HK-2 (cell line): ENCODE measurements at regions not wholly inside any gene's neighbourhood (a gene's known extent, or its start where the extent isn't known, plus 50 kb on each side); places are given as distances from the start of the nearest gene placed in this dataset.

Experiments used
- DNase-seq: peaks from one replicate; pipeline ENCODE4 v3.0.0-alpha.2; 2018; ENCODE audit not compliant: unreplicated experiment

DNA sequence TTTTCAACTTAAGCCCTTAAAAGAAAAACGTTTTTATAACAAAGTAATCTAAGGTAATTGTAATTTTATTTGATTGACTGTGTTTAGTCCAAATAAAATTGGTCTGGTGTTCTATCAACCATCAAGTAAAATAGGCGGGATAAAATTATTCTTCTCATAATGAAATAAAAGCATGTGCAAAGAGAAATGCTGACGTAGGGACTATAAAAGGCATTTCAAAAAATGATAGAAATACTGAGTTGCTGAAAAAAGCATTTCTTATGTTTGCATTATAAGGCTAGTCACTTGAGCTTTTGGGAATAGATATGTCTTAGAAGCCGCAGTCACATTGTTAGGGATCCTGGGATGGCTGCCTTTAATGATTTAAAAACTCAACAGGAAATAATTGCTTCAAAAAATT lies 608.0 kb upstream of the JAG1 start:
- no peak for DNase-seq

DNA sequence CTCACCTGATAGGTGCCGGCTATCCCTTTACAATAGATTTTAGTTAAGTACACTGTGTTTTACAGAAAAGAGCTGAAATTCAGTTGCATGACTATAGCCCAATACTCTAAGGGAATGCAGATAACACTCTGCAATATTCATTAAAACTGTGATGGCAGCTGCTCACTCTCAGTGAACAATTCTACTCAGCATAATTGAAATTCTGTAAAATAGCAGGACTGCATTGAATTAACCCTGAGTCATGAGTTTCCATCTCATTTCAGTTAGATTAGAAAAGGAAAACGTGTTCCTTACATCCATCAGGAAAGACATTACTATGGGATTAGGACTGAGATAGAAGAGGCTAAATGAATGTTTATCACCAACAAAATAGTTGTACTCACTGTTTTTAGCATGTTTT lies 613.3 kb upstream of the JAG1 start:
- no peak for DNase-seq

DNA sequence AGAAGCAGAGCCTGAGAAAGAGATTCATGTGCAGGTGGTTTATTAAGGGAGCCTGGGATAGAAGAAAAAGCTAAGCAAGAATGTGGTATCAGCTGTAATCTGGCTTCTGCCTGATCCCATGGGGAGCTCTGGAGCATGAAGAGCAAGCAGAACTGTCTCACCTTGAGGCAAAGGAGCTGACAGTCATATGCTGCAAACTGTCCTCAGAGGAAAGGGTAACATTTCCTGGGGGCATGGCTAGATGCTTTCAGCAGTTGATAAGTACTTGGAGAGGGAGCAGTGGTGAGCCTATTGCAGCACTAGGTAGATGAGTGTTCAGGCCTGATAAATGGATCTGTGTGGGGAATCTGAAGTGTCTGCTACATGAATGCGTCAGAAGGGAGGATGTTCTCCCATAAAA lies 621.5 kb upstream of the BTBD3 start:
- no peak for DNase-seq

DNA sequence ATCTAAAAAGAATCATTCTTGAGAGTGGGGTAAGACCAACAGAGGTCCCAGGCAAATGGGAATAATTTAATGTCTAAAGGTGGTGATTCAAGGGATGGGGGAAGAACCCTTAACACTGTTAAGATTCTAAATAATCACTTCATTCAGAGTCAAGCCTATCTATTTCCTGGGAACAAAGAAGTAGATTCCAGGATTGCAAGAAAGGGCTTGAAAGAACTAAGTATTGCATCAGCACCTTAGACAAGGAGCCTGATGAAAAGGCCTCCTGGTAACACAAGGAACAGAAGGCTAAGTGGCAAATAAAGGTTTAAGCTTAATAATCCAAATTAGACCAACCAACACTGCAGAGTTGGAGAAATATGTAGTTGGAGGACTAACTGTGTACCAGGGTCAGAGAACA lies 620.7 kb upstream of the BTBD3 start:
- DNase-seq = no peak

DNA sequence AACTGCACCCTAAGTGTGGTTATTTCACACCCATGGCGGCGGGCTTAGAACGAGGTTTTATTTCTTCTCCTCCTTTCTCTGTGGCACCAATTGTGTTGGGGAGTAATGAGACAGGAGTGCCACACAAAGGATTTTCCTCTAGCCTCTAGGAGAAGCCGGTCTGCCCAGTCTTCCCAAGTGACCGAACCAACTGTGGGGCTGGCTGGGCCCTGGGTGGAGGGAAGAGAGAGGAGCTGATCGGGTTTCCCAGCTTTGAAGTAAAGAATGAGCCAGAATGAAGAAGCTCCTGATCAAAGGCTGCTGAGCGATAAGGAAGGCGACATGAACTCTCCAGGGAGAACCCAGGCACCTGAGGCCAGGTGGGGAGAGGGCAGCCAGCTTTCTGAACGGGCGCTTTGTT lies 616.0 kb upstream of the BTBD3 start:
- no peak for DNase-seq

DNA sequence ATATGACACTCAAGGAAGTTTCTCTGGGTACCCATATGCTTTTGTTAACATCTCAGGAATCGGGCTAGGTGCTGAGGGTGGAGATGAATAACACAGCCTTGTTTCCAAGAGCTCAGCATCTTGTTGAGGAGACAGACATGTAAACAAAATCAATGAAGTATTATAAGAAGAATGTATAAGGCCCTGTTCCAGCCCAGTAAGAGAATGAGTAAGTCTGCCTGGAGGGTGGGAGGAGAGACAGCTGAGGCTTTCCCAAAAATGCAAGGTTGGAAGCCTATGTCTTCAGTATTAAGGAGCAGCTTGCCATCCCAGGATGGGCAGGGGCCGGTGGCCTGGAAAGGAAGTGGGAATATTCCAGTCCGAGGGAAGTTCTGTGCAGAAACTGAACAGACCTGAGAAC lies 615.3 kb upstream of the BTBD3 start:
- no peak for DNase-seq

DNA sequence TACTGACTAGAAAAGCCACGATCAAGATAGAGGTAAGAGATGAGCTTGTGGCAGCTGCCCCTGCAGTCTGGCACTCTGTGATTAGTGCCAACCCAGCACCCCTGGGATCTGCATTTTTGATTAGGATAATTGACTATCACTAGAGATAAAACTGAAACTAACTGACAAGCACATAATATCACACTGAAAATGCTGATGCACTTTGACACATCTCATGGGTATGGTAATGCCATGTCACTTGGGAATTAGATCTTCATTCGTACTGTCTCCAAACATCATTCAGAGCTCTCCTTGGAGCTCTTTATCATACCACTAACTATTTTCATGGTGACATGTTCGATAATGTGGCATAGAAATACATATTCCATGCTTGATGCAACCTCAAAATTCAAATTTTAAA lies 612.9 kb upstream of the BTBD3 start:
- no peak for DNase-seq

DNA sequence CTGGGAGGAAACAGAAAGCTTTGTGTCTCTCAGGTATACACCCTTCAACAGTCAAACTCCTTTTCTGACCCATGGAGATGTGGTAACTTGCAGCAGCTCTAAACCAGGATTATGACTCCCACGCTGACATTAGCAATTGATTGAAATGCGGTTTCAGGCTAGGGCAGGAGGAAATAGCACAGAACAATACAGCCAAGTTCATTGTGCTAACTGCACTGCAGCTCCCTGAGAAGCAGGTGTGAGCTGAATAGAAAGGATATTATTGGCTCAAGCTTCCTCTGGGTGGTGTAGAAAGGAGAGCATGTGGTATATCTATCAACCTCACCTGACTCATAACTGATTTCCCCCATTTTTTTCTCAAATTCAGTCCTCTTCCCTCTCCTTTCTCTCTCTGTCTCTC lies 612.3 kb upstream of the BTBD3 start:
- DNase-seq = no peak

DNA sequence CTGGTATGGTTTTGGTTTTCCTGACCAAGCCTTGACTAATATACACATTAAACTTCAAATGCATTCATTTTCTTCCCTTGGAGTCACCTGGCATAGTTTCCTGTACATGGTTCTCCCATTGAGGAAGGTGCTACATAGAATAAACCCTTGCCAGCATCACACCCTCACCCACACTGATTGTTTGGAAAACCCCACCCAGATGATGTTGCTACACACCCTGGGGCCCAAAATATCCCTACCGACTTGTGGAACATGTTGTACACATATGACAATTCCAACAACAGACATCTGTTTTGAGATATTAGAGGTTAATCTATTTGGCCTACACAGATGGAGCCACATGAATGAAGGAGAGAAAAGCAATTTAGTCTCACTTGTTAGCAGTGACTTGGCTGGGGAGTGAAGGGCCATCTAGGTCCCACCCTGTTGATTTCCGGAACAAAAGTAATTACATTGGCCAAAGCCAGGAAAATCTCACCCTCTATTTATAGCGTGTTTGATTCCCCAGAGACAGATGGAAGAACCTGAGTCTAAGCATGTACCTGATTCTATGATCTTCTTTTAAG lies 606.0 kb upstream of the BTBD3 start:
- DNase-seq = no peak

DNA sequence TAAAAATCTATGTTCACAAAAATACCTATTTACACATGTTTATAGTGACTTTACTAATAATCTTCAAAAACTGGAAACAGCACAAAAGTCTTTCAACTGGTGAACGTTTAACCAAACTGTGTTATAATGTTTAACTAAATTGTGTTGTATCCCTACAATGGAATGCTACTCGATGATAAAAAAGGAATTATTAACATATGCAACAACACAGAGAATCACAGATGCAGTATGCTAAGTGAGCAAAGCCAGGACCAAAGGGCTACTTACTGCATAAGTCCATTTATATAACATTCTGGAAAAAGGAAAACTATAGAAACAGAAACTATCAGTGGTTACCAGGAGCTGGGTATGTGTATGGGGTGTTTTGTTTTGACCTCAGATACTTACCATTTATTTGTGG lies 602.2 kb upstream of the BTBD3 start:
- no peak for DNase-seq

DNA sequence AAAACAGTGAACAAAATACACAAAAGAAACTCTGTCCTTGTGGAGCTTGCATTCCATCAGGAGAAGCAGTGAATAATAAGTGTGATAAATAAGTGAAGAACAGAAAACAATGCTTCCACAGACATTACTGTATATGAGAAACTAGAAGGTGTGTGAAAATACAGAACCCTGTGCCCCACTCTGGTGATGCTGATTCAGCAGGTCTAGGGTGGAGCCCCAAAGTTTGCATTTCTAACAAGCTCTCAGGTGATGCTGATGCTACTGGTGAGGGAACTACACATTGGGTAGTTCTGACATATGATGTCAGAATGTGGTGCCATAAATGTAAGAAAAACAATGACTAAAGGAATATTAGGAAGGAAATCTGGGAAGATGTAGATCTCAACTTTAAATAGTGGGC lies 601.4 kb upstream of the BTBD3 start:
- DNase-seq = no peak

DNA sequence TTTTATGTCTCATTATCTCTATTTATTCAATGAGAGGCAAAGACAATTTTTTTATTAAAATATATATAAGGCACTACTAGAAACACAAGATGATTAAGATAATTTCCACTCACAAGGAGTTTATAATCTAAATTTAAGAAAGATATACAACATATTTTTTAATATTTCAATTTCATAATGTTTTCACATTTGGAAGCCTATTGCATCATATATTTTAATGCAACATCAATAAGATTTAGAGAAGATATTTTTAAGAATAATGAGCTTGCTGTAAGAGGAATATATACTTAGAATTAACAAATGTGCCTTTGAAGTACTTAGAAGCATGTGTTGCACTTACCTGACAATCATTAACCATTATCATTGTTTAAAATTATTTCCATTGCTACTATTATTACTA lies 597.7 kb upstream of the BTBD3 start:
- no peak for DNase-seq

DNA sequence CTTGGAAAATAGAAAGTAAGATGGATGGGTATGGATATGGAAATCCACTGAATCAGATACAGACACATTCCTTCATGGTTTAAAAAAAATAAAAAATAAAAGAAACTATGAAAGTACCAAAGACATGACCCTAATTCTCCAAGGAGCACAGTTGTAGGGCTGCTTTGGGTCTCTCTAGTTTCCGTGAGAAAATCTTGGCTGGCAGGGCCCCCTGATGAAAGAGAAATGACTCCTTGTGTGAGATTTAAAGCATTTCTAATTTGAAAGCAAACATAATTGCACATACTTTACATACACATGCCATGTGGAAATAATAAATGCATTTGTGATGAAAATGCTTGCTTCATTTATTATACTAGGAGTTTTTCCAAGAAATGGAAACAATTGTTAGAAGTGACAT lies 593.9 kb upstream of the BTBD3 start:
- no peak for DNase-seq

DNA sequence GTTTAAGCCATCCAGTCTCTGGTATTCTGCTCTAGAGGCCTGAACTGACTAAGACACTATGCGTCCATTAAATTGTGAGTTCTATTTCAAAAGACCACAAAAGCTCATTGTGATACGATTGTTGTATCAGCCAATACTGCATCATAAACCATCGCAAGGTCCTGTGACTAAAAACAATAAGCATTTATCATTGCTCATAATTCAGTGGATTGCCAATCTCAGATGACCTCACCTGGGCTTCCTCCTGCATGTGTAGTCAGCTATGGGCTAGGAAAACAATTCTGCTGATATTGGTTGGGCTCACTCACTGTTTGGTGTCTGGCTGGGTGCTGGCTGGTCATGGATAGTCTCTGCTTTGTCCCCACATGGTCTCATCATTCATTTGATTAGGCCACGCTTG lies 592.7 kb upstream of the BTBD3 start:
- DNase-seq = no peak

DNA sequence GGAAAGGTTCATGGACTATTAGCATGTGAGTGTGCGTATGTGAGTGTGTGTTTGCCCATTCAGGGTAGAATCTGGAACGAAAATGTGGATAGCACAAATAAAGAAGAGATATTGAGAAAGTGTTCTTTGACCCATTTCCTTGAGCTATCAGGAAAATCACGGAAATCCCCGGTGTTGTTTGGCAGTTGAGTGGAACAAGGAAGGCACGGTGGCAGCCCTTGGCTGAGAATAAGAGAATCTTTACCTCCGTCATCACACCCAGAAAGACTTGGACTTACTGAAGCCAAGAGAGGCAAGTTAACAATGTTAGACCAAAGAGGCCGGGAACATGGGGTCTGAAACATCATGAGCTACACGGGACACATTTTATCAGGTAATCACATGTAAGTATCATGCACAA lies 588.9 kb upstream of the BTBD3 start:
- DNase-seq = no peak

DNA sequence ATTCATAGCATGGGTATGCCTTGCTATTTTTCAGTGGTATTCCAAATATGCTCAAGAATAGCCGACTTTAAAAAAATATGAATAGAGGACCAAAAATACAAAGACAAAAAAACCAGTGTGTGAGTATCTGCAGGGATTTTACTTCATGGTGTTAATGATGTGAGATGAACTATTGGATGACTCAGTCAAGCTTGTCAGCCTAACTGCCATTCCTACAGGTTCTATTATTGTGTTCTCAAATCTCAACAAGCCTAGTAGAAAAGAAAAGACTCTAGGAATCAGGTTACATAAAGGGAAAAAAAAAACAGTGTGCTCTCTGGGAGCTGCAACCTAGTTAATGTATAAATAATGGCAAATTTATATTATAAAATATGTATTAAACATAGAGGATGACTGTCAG lies 588.4 kb upstream of the BTBD3 start:
- DNase-seq = no peak

DNA sequence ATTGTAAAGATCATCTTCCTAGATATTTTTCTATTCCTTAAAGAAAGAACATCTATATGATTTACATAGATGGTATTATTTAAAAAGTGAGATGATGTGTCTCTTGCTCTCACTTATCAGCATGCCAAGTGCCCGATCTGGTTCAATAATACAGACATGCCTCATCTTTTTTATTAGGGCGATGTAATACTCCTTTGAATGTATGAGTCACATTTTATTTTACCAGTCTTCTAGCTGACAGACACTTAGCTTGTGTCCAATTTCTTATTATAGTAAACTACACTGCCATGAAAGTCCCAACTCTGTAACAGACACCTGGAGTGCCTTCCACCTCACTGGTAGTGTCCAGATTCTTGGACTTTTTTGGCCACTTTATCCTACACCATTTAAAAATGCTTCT lies 586.6 kb upstream of the BTBD3 start:
- no peak for DNase-seq

DNA sequence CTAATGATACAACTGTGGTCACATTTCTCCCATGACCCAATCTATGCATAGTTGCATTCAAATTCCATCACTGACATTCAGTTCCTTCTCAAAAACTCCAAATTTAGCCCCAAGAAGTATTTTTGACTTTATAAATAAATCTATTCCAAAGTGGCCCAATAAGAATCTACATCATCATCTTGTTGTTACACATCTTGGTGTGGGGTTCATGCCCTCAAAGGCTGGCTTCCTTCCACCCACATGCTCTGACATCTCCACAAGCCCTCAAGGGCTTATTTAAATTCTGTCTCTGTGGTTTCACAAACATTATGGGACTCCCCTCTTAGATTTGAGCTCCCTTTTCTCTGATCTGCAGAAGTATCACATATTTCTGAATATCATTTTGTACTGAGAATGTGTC lies 585.3 kb upstream of the BTBD3 start:
- no peak for DNase-seq

DNA sequence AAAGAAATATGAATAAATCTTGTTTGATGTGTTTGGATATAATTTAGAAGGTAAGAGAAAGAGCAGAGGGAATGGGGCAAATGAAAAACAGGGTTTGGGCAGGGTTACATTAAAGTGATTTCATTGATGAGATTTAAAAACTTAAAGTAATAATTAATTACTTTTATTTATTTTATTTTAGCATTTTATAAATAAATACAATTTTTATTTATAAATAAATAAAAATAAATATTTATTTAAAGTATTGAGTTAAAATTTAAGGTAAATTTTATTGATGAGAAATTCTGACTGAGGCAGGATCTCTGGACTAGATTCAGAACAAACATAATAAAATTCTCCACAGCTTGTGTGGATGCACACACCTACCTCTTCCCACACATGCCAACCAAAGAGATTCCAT lies 584.1 kb upstream of the BTBD3 start:
- DNase-seq = no peak

DNA sequence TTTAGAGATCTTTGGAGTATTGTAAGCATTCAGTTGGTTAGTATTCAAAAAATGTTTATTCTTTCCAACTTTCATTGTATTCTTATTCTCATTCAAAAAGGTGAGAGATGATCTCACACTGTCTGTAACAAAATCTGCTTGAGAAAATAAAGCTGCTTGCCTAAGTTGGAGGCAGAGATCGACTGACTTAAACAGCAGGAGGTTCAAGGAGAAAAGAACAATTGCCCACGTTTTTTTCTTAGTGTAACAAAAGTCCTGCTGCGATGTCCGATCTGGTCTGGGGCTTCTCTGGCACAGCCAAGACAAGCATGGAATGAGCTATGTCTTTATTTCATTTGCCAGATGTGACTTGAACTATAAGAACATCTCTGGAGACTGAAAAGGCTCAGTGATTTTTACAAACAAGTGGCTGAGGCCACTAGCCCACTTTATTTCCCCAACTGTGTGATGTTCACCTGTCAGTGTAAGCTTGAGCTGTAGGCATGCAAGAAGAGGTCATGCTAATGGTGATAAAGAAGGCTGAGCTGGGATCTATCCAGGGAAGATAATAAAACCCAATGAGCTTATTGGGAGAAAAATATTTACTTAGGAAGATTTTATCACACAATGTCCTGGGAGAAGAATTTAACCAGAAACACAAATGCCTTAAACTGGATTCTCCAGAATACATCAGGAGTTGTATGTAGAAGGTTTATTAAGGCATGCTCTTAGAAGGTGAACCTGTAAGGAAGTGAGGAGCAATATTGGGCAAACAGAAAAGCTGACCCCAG lies 580.1 kb upstream of the BTBD3 start:
- no peak for DNase-seq

DNA sequence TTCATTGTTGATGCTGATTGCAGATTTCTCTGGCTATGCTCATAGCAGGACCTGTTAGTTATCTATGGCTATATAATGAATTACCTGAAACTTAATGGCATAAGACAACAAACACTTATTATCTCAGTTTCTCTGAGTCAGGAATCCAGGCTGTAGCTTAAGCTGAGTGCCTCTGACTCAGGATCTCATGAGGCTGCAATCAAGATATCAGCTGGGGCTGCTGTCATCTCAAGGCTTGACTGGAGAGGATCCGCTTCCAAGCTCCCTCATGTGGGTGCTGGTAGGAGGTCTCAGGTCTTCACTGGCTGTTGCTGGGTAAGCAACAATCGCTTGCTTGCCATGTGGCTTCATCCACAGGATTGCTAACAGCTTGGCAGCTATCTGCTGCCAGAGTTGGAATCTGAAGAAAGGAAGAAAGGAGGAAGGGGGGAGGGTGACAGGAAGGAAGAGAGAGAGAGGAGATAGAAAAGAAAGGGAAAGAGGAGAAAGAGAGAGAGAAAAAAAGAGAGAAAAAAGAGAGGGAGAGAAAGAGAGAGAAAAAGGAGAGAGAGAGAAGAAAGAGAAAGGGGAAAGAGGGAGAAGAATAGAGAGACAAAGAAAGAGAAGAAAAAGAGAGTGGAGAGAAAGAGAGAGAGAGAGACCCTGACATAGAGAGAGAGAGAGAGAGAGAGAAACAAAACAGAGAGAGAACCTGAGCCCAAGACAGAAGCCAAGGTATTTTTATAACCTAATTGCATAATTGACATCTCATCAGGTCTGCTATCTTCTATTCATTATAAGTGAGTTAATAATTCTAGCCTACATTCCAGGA lies 579.0 kb upstream of the BTBD3 start:
- peak; percentile 43 for DNase-seq

DNA sequence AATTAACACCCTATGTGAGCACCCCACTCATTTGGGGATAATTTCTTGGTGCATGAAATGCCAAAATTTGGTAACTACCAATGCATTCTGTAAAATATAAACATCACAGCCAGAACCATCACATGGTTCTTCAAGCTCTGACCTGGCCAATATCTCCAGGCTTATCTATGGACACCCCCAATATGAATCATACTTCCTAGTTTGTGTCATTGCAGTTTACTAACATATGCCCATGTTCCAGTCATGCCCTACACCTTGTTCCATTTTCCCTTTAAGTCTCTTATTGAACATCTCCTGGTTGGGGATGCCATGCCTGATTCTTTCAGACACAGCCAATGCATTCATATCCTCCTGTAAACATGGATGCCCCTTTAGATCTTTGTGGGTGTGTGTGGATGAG lies 572.8 kb upstream of the BTBD3 start:
- DNase-seq = no peak

DNA sequence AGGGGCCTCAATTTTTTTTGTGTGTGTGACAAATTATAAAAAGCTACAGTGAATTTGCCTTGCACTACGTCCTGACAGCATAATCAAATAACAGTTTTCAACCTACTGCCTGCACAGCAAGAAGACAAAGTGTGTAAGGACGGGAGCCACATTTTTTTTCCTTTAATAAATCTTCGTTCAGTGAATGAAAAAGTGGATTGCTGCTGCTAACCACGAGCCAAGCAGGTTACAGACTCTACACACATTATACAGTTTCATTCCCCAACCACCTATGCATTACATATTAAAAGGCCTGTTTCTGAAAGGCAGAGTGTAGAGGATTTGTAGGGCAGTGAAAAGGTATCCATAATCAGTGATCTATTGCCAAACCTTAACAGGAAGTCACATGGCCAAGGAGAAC lies 570.0 kb upstream of the BTBD3 start:
- no peak for DNase-seq
